Islet precursor cell (in vitro differentiated cells): ENCODE measurements at regions not wholly inside any gene's neighbourhood (a gene's known extent, or its start where the extent isn't known, plus 50 kb on each side); places are given as distances from the start of the nearest gene placed in this dataset.
A peak's percentile ranks its signal among the peaks of the same experiment; 100 is the strongest.
"Not testable (repeated sequence)": the region's sequence is repeated elsewhere in the genome, so short reads cannot be mapped to it uniquely, and the experiment has no call there.

Experiments
- DNase-seq: peaks from one replicate; pipeline ENCODE4 v3.0.0-alpha.2; 2018

DNA sequence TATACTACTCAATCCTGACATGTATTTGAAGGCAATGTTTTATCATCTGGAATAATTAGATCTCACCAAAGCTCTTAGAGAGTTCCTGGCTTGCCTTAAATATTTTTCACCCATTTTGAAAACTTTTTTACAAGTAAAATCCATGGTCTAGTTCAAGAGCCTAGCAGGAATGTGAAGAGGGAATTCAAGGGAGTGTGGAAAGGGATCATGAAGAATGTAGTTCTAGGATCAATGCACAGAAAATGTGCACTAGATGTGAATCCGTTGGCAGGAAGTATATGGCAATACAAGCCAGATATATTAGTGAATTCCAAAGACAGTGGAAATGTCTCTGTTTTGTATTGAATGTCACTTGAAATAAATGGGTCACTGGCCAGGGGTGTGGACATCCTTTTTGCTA lies 167.9 kb upstream of the MOCS2 start:
- no peak for DNase-seq

DNA sequence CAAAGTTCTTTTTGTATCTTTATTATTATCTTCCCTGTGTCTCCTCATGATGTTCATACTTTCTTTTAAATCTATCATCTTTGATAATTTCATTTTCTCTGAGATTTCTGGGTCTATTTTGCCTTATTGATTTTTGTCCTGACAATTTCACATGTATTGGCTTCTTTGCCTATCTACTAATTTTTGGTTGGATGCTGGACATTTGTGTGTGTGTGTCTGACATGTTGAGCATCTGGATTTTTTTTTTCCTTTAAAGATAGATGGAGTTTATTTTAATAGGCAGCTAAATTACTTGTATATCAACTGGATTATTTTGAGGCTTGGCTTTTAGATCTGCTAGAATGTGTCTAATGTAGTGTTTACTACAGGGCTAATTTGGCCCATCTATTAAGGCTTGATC lies 178.0 kb upstream of the MOCS2 start:
- DNase-seq: no peak

DNA sequence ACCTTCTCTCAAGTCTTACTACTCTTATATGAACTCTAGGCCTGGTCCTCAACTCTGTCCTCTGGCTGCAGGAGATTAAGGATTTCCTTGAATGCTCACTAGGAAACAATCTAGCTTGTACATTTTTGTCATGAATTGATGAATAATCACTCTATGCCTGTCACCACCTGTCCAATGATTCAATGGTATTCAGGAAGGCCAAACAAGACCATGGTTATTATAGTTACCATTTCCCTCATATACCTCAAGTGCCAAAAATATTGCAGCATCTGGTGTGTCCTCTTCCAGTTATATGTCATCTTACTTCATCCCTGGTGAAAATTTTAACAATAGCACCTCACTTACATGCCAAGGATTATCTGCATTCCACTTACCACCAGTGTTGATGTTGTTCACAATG lies 179.0 kb upstream of the MOCS2 start:
- DNase-seq: no peak

GRCh38 chr5:53291047-53291446 lies 181.5 kb upstream of the MOCS2 start:
- no peak for DNase-seq

- DNase-seq: no peak
Observed at GRCh38 chr5:53291528-53291927, 182.0 kb upstream of the MOCS2 start.

DNA sequence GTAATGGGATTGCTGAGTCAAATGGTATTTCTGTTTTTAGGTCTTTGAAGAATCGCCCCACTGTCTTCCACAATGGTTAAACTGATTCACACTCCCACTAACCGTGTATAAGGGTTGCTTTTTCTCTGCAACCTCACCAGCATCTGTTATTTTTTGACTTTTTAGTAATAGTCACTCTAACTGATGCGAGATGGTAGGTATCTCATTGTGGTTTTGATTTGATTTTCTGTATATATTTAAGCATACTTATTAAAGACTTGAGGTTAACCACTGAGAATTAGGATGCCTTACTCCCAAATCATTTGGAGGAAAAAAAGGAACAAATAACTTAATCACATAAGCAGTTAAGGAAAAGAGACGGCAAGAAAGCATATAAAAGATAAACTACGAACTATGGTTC lies 181.6 kb upstream of the FST start:
- no peak for DNase-seq

DNA sequence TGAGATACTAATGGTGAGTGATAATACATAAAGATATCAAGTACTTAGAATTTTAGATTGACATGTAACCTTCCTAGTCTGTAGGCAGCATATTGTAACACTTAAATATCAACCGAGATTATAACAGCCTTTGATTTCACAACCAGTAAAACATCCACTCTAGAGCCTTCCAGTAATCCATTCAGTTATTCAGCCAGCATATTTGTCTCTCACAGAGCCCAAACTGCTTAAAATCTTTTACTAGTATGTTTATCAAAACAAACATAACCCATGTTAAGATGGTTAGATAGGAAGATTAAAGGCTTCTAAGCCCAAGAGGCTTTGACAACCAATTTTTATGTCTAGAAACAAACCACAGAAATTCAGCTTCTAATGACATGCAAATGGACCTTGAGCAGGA lies 177.9 kb upstream of the FST start:
- no peak for DNase-seq

- no peak for DNase-seq
Observed at GRCh38 chr5:53303105-53303504, 177.3 kb upstream of the FST start.

GRCh38 chr5:53305316-53305715 lies 175.1 kb upstream of the FST start:
- DNase-seq: not testable (repeated sequence)

- DNase-seq: no peak
Observed at GRCh38 chr5:53309653-53310052, 170.8 kb upstream of the FST start.

DNA sequence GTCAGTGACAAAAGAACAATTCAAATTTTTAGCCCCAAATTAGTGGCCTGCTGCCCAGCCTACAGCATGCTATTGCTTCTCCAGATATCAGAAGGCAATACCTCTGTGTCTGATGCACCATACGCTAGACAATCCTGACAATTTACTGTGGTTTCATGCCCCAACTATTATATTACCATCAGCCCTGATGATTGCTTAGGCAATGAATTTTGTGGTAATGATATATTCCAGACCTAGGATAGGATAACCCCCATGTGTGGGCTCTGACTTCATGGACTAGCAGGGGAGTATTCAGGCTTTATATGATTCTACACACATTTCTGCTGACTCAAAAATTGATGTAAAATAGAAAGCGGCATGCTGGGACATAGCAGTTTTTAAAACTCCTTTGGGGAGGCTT lies 168.7 kb upstream of the FST start:
- DNase-seq: no peak

DNA sequence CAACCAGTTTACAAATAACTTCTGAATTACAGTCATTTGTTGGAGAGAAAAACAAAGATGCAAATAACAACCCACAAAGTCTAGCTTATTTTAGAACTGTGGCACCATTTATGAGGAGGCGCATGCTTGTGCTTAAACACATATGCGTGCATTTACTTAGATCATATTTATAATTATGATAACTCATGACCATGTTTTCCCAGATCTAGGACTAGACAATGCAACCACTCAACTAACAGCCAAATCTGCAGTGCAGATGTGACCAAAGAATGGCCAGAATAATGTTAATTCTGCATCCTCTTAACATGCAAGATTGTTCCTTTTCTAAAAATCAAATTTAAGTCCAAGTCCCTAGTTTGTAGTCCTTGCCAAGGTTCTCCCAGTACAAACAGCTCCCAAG lies 167.3 kb upstream of the FST start:
- DNase-seq: no peak

GRCh38 chr5:53318303-53318702 lies 162.1 kb upstream of the FST start:
- DNase-seq: no peak

- DNase-seq: no peak
Observed at GRCh38 chr5:53319315-53319714, 161.1 kb upstream of the FST start.

GRCh38 chr5:53321073-53321472 lies 159.4 kb upstream of the FST start:
- DNase-seq: no peak

DNA sequence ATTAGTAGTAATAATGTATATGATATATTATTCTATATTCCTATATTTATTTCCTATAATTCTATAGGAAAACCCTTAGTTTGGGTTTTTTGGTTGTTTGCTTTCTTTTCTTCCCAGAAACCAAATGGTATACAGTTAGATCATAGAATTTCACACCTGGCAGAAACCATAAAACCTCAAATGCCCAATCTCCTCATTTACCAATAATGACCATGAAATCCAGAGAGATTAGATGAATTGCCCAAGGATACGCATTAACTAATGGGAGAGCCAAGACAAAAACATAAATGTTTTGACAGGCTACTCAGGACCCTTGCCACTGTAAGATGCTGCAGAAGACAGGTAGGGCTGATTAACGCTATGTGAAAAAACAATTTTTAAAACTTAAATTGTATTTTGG lies 158.7 kb upstream of the FST start:
- DNase-seq: no peak

DNA sequence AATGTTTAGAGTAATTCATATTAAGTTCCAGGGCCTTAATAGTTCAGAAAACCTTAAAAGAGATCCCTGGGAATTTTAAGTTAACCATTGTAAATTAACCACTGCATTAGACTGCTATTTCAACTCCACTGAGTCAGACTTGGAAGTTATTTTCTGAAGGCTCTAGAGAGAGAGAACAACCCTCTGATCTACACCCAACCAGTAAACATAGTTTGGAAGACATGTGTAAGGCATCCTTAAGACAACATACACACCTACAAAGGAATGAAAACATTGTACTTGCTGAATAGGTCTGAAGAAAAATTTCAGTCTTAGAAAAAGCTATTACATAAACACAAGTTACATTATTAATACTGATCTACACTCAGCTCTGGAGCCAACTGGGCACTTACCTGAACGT lies 158.2 kb upstream of the FST start:
- no peak for DNase-seq

DNA sequence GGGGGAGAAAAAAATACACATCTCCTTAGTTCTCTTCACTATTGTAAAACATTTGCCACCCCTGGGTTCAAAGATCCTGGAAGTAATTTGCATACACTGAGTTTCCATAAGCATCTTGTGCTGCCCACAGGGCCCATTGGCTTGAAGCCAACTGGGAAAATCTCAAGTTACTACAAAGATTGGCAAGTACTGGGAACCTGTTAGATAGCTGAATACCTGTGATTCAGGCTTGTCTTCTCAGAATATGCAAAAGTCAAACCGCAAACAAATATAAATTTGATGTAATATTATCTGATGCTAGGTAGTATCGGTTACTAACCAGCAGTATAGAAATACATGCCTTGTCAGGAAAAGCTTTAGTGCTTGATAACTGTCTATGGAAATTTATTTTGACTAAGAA lies 156.9 kb upstream of the FST start:
- no peak for DNase-seq

- no peak for DNase-seq
Observed at GRCh38 chr5:53323943-53324642, 156.3 kb upstream of the FST start.

GRCh38 chr5:53326424-53327153 lies 153.8 kb upstream of the FST start:
- DNase-seq: no peak

DNA sequence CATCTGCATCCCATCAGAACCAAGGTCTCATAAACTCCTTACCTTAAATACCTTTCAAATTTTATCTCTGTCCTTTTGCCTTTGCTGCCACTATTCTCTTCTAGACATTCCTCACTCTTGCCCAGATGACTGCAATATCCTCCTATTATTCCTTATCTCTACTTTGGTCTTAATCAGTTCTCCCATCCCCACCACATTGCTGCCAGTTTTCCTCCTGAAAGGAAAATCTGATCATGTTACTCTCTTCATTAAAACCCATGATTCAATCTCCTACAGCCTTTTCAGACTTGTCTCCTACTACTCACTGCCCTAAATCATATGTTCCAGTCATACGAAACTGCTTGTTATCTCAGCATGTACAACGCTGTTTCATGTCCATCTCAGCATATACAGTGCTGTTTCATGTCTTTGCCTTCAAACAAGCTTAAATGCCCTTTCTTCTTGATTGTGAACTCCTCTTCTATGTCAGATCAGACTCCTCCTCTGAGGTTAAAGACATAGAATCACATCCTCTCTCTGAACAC lies 152.6 kb upstream of the FST start:
- DNase-seq: no peak

- DNase-seq: no peak
Observed at GRCh38 chr5:53330491-53330890, 149.9 kb upstream of the FST start.

GRCh38 chr5:53331463-53331862 lies 149.0 kb upstream of the FST start:
- peak; percentile 58 for DNase-seq

GRCh38 chr5:53333160-53333559 lies 147.3 kb upstream of the FST start:
- no peak for DNase-seq
